ENCODE measurements at regions not wholly inside any gene's neighbourhood (a gene's known extent, or its start where the extent isn't known, plus 50 kb on each side); places are given as distances from the start of the nearest gene placed in this dataset.

GRCh38 chrY:8151561-8151960 is 1185.7 kb upstream of the TSPY4 start:
- no peak for DNase-seq
- H3K27ac ChIP-seq (ENCODE audit: low read depth in 2 of 2, low read length in 2 of 2) = no peak overlapping the region
- no peak overlapping the region for H3K9ac ChIP-seq (ENCODE audit: low read length in 3 of 3)
- no peak for FAIRE-seq
- intact Hi-C loops (cut with DNase I) = no loop called here
- no peaks in the 10 kb centered on the region for H3K27me3 ChIP-seq (ENCODE audit: control insufficient read depth, insufficient read depth, low read length)
- no peaks in the 10 kb centered on the region for H3K9me3 ChIP-seq (ENCODE audit: control insufficient read depth in 2 of 3, insufficient read depth in 1 of 3, low read length in 3 of 3)
- no peak for TF ChIP-seq CTCF (IDR thresholded peaks at IDR 0.05; ENCODE audit: borderline replicate concordance, extremely low read depth, insufficient read depth)
- H3K36me3 ChIP-seq (ENCODE audit: control insufficient read depth in 2 of 3, insufficient read depth in 3 of 3, low read length in 3 of 3) = no peaks in the 10 kb centered on the region
- H3K4me3 ChIP-seq (ENCODE audit: low read length in 3 of 3) = no peak overlapping the region
- no peaks in the 10 kb centered on the region for H3K4me1 ChIP-seq (ENCODE audit: control insufficient read depth in 2 of 3, insufficient read depth in 2 of 3, low read depth in 1 of 3, low read length in 3 of 3)

GRCh38 chrY:8128578-8128977 is 1208.7 kb upstream of the TSPY4 start:
- Histone ChIP-seq H3K27me3 (ENCODE audit: control insufficient read depth, insufficient read depth, low read length) (no peaks in the 10 kb centered on the region), H3K4me3 (ENCODE audit: low read length in 3 of 3) (no peak overlapping the region), H3K27ac (ENCODE audit: low read depth in 2 of 2, low read length in 2 of 2) (no peak overlapping the region), H3K36me3 (ENCODE audit: control insufficient read depth in 2 of 3, insufficient read depth in 3 of 3, low read length in 3 of 3) (no peaks in the 10 kb centered on the region), H3K9ac (ENCODE audit: low read length in 3 of 3) (no peak overlapping the region), H3K4me1 (ENCODE audit: control insufficient read depth in 2 of 3, insufficient read depth in 2 of 3, low read depth in 1 of 3, low read length in 3 of 3) (no peaks in the 10 kb centered on the region), H3K9me3 (ENCODE audit: control insufficient read depth in 2 of 3, insufficient read depth in 1 of 3, low read length in 3 of 3) (no peaks in the 10 kb centered on the region)
- DNase-seq (no peak), FAIRE-seq (no peak)
- TF ChIP-seq CTCF (IDR thresholded peaks at IDR 0.05; ENCODE audit: borderline replicate concordance, extremely low read depth, insufficient read depth) = no peak
- intact Hi-C loops (cut with DNase I) = no loop called here

- Histone ChIP-seq H3K36me3 (ENCODE audit: control insufficient read depth in 2 of 3, insufficient read depth in 3 of 3, low read length in 3 of 3) (no peaks in the 10 kb centered on the region), H3K27me3 (ENCODE audit: control insufficient read depth, insufficient read depth, low read length) (no peaks in the 10 kb centered on the region), H3K4me3 (ENCODE audit: low read length in 3 of 3) (no peak overlapping the region), H3K27ac (ENCODE audit: low read depth in 2 of 2, low read length in 2 of 2) (no peak overlapping the region), H3K9ac (ENCODE audit: low read length in 3 of 3) (no peak overlapping the region), H3K9me3 (ENCODE audit: control insufficient read depth in 2 of 3, insufficient read depth in 1 of 3, low read length in 3 of 3) (no peaks in the 10 kb centered on the region), H3K4me1 (ENCODE audit: control insufficient read depth in 2 of 3, insufficient read depth in 2 of 3, low read depth in 1 of 3, low read length in 3 of 3) (no peaks in the 10 kb centered on the region)
- DNase-seq (peak in 1 of 5 donors; percentile 0), FAIRE-seq (no peak)
- intact Hi-C loops (cut with DNase I) = no loop called here
- TF ChIP-seq CTCF (IDR thresholded peaks at IDR 0.05; ENCODE audit: borderline replicate concordance, extremely low read depth, insufficient read depth) = no peak
Observed at GRCh38 chrY:8125907-8126571, 1211.2 kb upstream of the TSPY4 start.

- no peak for FAIRE-seq
- Histone ChIP-seq H3K36me3 (ENCODE audit: control insufficient read depth in 2 of 3, insufficient read depth in 3 of 3, low read length in 3 of 3) (no peaks in the 10 kb centered on the region), H3K9ac (ENCODE audit: low read length in 3 of 3) (no peak overlapping the region), H3K27ac (ENCODE audit: low read depth in 2 of 2, low read length in 2 of 2) (no peak overlapping the region), H3K9me3 (ENCODE audit: control insufficient read depth in 2 of 3, insufficient read depth in 1 of 3, low read length in 3 of 3) (no peaks in the 10 kb centered on the region), H3K27me3 (ENCODE audit: control insufficient read depth, insufficient read depth, low read length) (no peaks in the 10 kb centered on the region), H3K4me1 (ENCODE audit: control insufficient read depth in 2 of 3, insufficient read depth in 2 of 3, low read depth in 1 of 3, low read length in 3 of 3) (no peaks in the 10 kb centered on the region), H3K4me3 (ENCODE audit: low read length in 3 of 3) (no peak overlapping the region)
- no peak for TF ChIP-seq CTCF (IDR thresholded peaks at IDR 0.05; ENCODE audit: borderline replicate concordance, extremely low read depth, insufficient read depth)
- intact Hi-C loops (cut with DNase I) = no loop called here
- DNase-seq = no peak
Observed at GRCh38 chrY:8121825-8122224, 1210.3 kb upstream of the AMELY start.
